Inflammatory macrophage (primary cell): ENCODE measurements at regions not wholly inside any gene's neighbourhood (a gene's known extent, or its start where the extent isn't known, plus 50 kb on each side); places are given as distances from the start of the nearest gene placed in this dataset.
"Not testable (repeated sequence)": the region's sequence is repeated elsewhere in the genome, so short reads cannot be mapped to it uniquely, and the experiment has no call there.

Experiments
- DNase-seq, 2 donors: peaks; one replicate each; pipeline ENCODE4 v3.0.0-alpha.2; 2020 to 2022

DNA sequence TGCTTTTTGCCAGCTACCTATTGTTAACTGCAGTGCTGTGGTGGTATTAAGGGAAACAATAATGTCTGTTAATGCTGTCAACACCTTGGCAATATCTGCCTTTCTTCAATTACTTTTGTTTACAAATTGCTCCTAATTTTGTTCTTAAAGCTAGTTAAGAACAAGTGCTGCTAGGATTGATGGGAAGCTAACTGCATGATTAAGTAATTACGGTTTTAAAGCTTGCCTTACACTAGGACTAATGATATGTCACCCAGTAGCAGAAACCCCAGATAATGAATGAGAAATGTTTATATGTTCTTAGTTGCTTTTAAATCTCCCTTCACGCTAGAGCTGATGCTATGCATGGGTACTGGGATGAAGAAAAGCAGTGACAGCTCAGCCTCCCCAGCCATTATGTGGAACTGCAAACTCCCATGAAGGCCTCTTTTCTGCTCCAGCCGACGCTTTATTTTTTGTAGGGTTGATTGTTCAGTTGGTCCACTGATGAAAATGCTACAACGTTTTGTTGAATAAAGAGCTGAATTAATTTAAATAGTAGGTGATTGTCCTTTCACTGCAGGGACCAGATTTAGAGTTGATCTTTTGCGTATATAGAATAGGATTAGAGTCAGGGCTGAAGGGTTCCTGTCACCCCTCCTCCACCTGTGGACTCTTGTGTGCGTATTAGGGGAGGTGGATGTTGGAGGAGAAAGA, 610.5 kb downstream of the TFAP2B start:
- DNase-seq = no peak

DNA sequence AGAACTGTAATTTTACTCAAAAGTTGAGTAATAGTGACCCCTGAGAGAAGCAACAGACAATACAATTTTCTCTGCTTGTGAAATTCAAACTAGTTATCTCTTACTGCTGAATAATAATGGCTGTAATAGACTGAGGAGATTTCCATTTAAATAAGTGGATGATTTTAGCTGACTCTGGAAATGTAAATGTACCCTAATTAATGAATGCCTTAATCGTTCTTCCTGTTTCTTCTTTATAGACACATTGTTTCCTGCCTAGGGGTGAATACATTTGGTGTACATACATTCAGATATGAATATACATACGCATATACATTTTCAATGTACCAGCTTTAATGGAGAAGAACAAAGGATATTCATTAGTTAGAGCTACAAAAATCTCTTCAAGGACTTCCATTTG, 611.9 kb downstream of the TFAP2B start:
- DNase-seq = no peak

DNA sequence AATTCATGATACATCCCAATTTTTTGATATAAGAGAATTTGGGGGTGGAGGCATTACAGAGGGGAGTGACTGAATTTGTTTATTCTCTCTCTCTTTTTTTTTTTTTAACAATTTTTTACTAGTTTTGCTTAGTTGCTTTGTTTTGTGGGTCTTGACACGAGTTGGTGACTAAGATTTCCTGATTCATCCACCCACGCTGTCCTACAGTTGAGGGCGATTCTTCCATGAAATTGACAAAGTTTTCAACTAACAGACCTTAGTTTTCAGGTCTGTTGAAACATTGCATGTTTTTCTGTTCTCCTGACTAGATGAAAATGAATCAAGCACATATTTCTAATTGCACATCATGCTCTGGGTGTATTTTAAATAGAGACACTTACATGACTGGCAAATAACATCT, 613.8 kb downstream of the TFAP2B start:
- DNase-seq = no peak

DNA sequence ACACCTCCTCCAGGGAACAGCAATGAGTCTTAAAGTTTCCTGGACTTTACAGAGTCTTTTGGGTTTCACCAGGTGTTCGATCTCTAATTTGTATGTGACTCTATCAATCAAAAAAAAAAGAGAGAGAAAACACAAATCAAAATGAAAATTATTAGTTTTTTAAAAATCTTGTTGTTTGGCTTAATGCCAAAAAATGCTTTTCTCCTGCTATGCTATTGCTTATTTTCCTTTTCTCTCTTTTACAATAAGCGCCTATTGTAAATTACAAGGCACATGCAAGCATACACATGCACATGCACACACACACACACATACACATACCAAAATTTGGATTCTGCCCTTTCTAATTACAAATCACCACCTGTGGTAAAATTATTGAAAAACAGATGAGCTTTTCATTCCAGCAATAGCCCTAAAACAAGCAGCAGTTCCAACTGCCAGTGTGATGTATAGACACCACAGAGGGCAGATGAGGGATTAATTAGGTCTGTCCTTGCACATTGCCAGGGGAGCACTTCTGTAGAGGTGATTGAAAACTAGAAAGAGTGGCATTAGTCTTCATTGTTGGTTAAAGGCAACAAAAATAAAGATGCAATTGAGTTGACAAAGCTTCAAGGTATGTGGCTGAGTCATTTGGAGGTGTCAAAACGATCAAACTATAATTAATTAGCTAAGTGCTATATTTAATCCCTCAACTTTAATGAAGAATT, 631.7 kb downstream of the TFAP2B start:
- DNase-seq = no peak

DNA sequence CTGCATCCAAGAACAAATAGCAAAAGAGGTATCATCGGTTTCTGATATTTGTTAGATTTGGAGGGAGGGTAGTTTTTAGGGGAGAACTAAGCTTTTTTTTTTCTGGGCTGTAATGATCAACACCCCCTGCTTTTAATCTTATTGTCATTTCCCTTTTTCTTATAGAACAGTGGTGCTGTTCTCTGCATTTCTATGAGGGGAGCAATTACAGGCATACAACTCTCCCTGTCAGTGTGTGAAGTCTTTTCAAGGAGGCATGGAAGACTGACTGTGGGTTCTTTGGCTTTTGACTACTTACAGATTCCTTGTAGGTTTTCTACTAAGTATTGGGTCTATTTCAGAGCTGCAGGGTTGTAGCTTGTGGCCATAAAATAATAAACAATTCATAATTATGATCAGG, 632.3 kb downstream of the TFAP2B start:
- no peak for DNase-seq

DNA sequence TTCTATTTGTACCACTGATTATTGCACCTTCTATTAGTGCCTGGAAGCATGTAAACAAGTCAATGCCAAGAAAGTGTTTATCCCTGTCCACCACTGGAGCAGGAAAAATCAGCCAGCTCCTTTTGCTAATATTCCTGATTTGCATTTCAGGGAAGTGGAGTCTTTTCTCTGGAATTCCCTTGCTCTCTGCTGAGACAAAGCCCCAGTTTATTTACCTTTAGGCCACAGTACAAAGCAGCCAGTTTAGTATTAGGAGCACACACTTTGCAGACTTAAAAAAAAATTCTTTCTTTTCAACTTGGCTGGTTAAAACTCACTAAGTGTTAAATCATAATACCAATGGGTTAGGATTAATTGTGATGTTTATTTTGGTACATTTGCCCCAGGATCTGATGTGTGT, 631.1 kb downstream of the PKHD1 start:
- DNase-seq = no peak

DNA sequence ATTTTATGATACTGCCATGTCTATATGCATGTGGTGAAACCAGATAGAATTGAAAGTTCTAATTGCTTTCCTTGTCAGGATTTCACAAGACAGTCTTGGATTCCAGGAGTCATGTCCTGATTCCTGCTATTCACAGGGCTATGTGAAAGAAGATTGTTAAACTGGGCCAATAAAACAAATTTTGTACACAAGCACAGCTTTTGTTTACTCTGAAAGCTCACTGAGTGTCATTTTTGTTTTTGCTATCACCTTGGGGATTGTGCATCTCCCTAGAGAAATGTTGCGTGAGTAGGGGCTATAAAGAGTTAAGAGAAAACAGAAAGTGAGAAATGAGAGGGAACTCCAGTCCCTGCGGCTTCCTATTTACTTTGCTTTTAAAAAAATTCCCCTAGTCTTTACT, 627.5 kb downstream of the PKHD1 start:
- DNase-seq = no peak

DNA sequence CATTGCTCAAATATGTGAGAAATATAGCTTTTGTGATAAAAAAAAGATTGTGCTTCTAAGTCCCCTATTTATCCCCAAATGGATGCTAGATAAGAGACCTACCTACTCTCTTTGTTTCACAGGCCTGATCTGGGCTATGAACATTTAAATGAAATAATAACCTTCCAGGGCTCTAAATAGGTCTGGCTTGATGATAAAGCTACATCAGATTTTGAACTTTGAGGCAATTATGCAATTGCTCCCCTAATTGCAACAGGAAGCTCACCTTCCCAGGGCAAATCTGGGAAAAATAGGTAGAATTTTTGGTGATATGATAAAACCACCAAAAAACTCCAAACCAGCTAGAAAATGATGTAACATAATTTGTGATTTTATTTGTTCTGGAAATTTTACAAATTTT, 624.5 kb downstream of the PKHD1 start:
- no peak for DNase-seq

DNA sequence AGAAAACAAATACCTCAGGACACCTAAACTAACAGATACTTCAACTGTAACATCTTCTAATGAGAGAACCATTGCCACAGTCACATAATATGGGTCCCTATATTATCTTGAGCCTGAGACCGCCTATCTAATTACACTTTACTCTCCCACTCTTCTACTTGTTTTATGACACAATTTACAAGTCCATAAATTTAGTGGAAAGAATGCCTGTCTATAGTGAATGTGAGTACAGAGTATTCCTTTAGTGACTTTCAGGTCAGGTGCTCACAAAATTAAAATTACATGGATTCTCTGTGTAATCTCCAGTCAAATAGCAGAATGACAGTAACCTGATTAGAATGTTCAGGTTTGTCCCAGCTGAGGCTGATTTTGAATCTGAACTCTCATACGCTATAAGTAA, 624.1 kb downstream of the PKHD1 start:
- no peak for DNase-seq

DNA sequence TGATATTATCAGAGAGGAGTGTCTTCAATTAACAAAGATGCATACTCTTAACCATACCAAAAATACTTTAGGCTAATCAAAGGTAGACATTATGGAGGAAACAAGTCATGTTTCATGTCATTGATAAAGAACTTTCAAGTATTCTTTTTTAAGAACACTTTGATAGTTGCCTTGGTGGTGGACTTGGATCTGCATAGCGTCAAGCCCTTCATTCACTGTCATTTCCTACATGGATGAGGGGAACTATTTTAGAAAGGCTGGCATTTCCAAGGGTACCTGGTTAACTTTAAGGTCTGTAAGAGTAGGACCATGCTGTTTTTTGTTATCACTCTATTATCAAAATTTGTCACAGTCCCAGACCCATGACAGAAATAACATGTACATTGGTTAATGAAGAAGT, 622.5 kb downstream of the PKHD1 start:
- no peak for DNase-seq

DNA sequence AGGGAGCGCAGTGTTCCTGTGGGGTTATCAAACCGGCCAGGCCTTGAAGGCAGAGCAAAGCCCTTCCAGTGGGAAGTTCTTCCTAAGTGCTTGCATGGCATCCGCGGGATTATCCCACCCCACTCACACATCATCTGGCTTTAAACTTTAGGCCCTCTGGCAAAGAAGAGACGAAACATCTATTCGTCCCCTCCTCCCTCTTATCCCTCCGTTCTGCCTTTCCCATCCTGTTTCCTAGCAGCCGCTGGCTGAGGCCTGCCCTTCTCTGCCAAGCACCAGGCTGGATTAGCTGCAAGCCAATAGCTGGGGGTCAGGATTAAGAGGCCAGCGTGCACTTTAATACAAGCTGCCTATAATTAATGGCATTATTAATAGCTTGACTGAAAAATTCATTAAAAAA, 621.0 kb downstream of the PKHD1 start:
- no peak for DNase-seq

DNA sequence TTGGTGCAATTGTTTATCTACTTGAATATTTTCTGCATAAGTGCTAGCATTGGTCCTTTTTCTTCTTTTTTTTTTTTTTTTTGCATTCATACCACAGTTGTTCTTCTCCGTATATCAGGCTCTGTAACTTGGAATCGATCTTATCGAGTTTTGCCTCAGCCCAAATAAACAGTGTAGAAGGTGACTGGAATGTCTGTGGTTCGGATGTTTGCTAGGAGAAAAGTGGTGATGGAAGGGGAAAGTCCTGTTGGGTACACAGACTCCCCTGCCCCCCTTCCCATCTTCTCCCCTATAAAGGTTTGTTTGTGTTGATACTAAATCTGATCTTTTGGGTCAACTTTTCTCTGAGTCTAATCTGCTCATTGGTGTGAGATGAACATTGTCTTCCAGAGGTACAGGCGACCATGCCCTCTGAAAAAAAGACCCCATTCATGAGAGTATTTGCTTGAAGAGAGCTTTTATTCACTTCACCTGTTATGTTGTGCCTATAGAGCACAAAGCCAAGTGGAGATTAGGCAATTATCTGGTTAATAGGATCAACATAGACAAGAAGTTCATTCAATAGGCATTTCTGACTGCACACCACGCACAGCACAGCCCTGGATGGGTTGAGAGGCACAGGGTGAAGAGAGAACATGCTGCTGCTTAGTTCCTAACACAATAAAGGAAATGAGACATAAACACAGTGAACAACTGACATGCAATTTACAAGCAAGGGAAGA, 620.0 kb downstream of the PKHD1 start:
- DNase-seq = no peak

DNA sequence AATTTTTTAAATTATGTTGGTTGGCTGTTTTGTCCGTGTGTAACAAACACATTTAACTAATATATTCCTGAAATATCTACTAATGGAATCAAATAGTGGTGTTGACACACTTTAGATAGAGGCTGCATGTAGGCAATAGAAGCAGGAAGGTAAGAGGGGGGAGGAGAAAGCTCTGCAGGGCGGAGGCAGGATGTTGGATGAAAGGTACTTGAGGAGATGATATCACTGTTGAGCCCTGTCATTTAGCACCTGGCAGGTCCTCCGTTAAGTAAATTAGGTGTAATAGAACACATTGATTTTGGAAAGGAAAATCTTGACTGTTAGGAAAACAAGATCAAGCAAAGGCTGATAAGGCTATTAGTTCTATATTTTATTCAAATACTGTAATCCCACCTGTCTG, 618.7 kb downstream of the PKHD1 start:
- DNase-seq = no peak

DNA sequence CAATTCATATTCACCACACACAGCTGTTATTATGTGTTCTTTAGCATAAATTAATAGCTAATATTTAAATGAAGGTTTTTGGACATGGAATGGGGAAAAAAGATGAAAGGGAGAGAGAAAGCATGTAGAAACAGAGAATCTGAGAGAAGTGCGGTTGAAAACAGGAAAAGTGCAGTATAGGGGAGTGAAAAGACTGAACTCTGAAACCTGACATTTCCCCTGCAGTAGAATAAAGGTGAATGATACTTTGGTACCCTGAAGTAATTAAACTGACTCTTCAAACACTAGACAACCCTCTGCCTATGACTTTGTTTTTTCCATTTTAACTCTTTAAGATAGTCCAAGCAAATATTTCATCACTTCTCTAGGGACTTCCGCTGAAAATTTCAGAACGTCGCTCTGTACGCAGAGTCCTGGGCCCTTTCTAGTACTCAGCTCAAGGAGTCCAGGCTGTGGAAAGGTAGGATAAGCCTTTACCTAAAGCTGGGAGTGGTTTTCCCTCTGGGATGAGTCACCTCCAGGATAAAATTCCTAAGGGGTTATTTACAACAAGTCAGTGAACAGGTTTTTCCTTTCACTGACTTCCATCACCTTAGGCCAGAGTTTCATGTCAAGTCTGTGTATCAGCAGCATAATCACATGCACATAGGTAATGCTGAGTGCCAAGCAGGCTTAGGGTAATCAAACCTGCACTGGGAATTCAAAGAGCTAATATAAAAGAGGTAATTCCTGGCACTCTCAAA, 614.5 kb downstream of the PKHD1 start:
- DNase-seq = no peak

DNA sequence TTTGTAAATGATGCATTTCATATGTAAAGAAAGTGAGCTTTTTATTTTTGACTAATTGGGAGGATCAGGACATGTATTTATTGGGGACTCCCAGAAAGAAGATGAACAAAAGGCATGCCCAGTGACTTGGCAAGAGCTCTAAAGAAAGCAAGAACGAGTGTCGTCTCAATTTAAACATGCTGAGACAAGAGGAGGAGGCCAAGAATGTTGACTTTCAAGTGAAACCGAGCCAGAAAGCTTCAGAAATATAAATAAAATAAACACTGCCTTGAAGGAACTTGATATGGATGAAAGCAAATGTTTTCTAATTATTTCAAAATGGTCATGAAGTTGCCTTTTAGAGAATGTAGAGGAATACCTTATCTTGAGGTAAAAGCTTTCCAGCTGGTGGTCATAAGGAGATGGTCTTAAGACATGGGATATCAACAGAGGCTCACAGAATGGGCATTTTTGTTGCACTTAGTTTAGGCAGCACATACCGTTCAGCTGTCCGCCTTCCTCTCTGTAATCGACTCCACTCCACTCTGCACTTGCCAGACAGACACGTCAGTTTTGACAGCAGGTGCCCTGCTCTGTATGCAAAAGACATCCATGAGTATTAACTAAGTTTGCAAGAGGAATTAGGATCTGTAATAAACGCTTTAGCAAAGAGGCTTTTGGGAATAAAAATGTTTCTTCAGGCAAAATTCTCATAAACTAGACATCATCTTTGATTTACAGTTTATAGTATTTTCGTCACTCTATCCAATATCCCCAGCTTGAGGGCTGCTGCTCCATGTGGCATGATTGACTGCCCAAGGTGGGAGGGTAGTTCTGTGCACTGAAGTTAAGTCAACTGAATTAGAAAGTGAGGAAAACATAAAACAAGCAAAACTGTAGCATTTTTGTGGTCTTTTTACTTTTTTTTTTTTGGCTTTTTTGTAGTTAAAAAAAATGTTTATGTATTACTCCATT, 613.1 kb downstream of the PKHD1 start:
- DNase-seq = no peak

DNA sequence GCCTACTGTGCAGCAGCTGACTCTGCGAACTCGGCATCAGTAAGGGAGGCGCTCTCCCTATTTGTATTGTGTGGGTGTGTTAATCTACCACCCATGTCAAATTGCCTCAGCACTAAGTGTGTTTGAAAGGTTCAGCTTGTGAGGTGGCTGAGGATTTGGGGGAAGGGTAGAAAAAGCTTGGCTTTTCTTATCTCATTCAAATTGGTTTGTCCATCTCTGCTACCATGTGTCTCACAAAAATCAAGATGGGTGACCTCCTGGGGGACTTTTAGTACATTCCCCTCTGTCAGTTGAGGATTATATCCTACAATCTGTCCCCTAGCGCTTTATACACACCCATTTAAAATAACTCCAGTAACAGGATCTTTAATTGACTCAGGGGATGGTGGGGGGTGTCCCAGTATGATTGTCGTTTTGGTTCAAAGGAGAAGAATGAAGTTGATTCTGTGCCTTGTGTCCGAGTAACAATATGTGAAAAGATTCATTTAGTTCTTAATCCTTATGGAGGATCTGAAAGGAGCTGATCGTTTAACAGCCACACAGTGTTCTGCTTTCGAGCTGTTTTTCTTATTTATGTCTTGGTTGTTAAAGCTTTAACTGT, 609.6 kb downstream of the PKHD1 start:
- no peak for DNase-seq

DNA sequence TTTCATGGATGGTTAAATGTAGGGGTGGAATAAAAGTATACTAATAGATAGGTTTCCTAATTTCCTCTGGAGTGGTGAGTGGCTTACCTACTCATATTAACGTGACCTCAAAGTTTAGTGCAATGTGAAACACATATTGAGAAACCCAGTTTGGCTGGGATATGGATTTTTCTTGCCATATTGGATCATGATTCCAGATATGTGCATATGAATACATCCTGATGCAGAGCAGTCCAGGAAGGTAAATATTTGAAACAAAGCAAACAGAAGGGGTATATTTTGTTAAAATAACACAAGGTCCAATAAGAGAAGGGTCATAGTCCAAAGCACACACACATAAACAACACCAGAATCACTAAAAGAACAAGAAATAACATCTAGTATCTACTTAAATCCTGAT, 608.1 kb downstream of the PKHD1 start:
- no peak for DNase-seq

DNA sequence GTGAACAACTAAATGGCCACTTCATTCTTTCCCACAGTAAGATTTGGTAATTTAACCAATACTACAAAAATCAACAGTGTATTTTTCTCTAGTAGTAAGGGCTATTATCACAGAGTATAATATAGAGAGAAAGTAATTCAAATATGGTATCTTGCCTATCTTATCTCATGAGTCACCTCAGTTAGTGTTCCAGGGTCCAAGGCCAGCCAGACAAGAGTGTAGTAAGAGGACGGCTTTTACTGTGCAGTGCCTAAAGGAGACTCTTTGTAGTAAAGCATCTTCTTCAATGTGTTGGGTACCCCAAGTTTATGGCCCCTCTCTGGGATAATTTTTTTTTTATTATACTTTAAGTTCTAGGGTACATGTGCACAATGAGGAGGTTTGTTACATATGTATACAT, 607.4 kb downstream of the PKHD1 start:
- DNase-seq = no peak

DNA sequence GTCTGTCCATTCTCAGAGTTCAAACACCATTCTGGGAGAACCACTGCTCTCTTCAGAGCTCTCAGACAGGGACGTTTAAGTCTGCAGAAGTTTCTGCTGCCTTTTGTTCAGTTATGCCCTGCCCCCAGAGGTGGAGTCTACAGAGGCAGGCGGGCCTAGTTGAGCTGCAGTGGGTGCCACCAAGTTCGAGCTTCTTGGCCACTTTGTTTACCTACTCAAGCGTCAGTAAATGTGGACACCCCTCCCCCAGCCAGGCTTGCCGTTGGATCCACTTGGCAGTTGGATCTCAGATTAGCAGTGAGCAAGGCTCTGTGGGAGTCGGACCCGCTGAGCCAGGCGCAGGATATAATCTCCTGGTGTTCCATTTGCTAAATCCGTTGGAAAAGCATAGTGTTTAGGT, 601.5 kb downstream of the PKHD1 start:
- DNase-seq = not testable (repeated sequence)

DNA sequence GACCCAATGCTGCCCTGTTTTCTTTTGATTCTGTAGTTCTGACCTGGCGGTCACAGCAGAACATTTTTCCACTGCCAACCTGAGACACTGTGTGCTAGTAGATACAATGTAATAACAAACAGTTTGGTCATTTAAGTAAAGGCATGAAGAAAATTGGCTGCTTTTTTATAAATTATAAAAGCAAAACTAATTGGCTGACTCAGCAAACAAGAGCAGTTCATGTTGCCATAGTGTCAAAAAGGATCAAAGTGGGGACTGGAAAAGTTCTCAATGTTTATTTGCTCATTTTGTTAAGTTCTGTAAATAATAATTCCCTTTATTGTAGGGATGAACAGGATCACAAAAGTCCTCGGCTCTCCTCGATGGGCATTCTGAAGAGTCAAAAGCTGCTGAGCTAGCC, 599.5 kb downstream of the PKHD1 start:
- DNase-seq = no peak

DNA sequence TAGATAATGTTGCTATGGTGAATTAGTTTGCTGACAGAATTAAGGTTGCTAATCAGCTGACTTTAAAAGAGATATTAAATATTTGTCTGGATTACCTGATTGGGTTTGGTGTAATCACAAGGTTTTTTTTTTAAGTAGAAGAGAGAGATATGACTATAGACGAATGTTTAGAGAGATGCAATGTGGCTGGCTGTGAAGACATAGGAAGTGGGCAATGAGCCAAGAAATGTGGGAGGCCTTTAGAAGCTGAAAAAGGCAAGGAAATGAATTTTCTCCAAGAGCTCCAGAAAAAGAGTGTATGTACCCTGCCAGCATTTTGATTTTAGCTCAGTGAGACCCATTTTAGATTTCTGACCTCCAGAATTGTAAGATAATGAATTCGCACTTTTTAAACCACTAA, 598.3 kb downstream of the PKHD1 start:
- DNase-seq = no peak

DNA sequence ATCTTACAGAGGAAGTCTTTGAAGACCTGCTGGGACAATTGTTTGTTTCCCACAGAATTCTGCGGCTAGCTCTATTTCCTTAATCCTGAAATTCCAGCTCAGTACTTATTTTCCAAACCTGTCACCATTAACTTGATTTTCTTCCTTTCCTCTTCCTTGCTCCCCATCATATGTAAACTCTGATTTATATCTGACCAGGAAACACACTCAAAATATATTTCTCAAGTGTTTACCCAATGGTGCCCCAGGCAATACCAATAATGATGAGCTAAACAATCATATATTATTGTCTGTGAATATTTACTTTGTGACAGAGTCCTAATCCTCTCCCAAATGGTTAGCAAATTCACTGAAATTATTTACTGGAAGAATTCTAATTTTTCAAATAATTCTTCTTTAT, 597.3 kb downstream of the PKHD1 start:
- no peak for DNase-seq
